ENCODE measurements at regions not wholly inside any gene's neighbourhood (a gene's known extent, or its start where the extent isn't known, plus 50 kb on each side); places are given as distances from the start of the nearest gene placed in this dataset.

DNA sequence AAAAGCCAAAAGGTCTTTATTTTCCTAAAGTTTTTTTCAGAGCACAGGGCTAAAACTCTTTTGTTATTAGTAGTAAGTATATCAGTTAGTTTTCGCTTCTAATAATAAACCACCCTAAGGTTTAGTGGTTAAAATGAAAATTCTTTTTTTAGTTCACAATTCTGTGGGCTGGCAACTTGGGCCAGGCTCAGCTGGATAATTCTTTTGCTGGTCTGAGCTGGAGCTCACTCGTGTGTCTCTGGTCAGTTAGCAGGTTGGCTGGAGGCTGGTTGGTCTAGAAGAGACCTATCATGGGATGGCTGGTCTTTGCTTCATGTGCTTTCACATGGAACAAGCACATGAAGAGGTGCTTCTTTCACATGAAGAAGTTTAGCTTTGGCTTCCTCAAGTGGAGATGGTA, 227.1 kb upstream of the LCORL start:
- no peak overlapping the region for H3K4me3 ChIP-seq (ENCODE audit: low read depth, low read length)
- DNase-seq (ENCODE audit: low read depth): no peak
- TF ChIP-seq, protein P1, sequence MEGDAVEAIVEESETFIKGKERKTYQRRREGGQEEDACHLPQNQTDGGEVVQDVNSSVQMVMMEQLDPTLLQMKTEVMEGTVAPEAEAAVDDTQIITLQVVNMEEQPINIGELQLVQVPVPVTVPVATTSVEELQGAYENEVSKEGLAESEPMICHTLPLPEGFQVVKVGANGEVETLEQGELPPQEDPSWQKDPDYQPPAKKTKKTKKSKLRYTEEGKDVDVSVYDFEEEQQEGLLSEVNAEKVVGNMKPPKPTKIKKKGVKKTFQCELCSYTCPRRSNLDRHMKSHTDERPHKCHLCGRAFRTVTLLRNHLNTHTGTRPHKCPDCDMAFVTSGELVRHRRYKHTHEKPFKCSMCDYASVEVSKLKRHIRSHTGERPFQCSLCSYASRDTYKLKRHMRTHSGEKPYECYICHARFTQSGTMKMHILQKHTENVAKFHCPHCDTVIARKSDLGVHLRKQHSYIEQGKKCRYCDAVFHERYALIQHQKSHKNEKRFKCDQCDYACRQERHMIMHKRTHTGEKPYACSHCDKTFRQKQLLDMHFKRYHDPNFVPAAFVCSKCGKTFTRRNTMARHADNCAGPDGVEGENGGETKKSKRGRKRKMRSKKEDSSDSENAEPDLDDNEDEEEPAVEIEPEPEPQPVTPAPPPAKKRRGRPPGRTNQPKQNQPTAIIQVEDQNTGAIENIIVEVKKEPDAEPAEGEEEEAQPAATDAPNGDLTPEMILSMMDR (conservative IDR thresholded peaks at IDR 0.05; ENCODE audit: low read depth, low read length): no peak

GRCh38 chr4:18247189-18247588, 225.6 kb upstream of the LCORL start:
- H3K4me3 ChIP-seq (ENCODE audit: low read depth, low read length): no peak overlapping the region
- TF ChIP-seq, protein P1 (conservative IDR thresholded peaks at IDR 0.05; ENCODE audit: low read depth, low read length): no peak
- DNase-seq (ENCODE audit: low read depth): no peak

GRCh38 chr4:18242919-18243693, 221.6 kb upstream of the LCORL start:
- H3K4me3 ChIP-seq (ENCODE audit: low read depth, low read length): no peak overlapping the region
- no peak for DNase-seq (ENCODE audit: low read depth)
- TF ChIP-seq, protein P1 (conservative IDR thresholded peaks at IDR 0.05; ENCODE audit: low read depth, low read length): no peak

DNA sequence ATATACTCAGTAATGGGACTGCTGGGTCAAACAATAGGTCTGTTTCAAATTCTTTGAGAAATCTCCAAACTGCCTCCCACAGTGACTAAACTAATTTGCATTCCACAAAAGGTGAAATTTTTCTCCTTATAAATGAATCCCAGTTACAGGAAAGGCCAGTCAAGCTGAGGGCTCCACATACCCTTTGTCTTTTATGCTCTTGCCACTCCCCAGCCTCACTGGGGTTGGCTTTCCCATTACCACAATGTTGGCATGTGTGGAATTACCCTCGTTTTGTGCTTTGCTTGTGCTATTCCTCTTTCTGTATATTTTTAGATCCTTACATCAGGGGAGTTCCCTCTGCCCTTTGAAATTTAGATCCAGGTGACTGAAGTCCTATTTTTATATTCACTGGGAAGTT, 220.2 kb upstream of the LCORL start:
- TF ChIP-seq, protein P1 (conservative IDR thresholded peaks at IDR 0.05; ENCODE audit: low read depth, low read length): no peak
- DNase-seq (ENCODE audit: low read depth): no peak
- no peak overlapping the region for H3K4me3 ChIP-seq (ENCODE audit: low read depth, low read length)

DNA sequence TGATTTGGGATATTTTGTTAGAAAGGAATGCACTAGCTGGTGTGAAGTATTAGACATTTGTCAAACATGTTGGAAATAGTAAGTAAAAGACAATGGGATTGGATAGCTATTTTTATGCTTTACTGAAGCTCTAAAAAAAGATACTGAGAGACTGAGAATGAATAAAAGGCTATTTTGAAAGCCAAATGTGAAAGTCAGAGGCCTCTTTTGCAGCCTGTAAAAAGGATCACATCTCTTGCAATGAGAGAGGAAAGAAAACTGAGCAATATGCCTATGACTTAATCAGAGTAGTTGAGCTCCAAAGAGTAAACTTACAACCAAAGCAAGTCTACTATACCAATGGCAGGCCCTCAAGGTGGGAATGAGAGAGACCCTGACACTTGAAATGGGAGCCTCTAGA, 212.6 kb upstream of the LCORL start:
- TF ChIP-seq, protein P1 (conservative IDR thresholded peaks at IDR 0.05; ENCODE audit: low read depth, low read length): no peak
- no peak for DNase-seq (ENCODE audit: low read depth)
- no peak overlapping the region for H3K4me3 ChIP-seq (ENCODE audit: low read depth, low read length)

- TF ChIP-seq, protein P1 (conservative IDR thresholded peaks at IDR 0.05; ENCODE audit: low read depth, low read length): no peak
- DNase-seq (ENCODE audit: low read depth): no peak
- no peak overlapping the region for H3K4me3 ChIP-seq (ENCODE audit: low read depth, low read length)
Observed at GRCh38 chr4:18231726-18232125, 210.2 kb upstream of the LCORL start.

DNA sequence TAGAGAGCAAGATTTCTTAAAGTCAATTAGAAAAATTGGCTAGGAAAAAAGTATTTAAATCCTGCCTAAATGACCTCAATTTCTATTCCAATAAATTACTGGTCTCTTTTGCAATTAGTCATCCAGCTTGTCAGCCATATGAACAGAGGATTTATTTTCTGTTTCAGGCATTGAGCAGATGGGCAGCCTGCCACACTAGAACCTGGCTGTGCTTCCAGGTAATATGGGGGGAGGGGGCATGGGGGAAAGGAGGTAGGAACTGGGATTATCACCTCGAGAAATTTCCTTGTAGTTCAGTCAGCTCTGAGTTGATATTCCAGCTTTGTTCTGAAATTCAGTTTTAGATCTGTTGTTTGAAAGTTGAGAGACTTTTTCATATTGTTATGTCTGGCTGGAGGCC, 206.3 kb upstream of the LCORL start:
- no peak overlapping the region for H3K4me3 ChIP-seq (ENCODE audit: low read depth, low read length)
- TF ChIP-seq, protein P1 (conservative IDR thresholded peaks at IDR 0.05; ENCODE audit: low read depth, low read length): no peak
- DNase-seq (ENCODE audit: low read depth): no peak

Data from choroid plexus epithelial cell (primary cell).